Stimulated activated CD4-positive, alpha-beta T cell treated with anti-CD3 and anti-CD28 coated beads, Interleukin-4, amount 100 ng/mL, for 48 hours (primary cell): ENCODE measurements at regions not wholly inside any gene's neighbourhood (a gene's known extent, or its start where the extent isn't known, plus 50 kb on each side); places are given as distances from the start of the nearest gene placed in this dataset.
"Not testable (repeated sequence)": the region's sequence is repeated elsewhere in the genome, so short reads cannot be mapped to it uniquely, and the experiment has no call there.

Experiments used
- DNase-seq, 2 donors: peaks; one replicate each; pipeline ENCODE4 v3.0.0-alpha.2; 2020; ENCODE audit warnings: low read depth in 2 of 2

- no peak for DNase-seq
Observed at GRCh38 chr10:60570272-60570865, 180.7 kb upstream of the ANK3 start.

DNA sequence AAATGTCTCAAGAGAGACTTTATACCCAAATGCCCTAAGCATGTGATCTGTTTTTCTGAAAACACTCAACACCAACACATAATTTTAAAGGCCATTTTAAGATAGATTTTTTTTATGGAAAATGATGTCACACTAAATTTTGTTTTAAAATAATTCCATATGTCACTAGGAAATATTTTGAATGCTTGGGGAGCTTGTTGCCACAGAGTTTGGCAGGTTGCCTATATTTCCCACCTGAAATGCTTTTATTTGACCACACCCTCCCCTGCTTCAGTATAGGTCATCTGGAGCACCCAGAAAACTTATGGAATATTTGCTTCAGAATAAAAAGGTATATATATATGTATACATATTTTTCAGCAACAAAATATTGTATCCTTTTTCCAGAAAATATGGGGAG, 180.0 kb upstream of the ANK3 start:
- DNase-seq, result no peak

GRCh38 chr10:60566096-60566495, 176.4 kb upstream of the ANK3 start:
- no peak for DNase-seq

GRCh38 chr10:60565492-60565891, 175.8 kb upstream of the ANK3 start:
- DNase-seq, result no peak

- no peak for DNase-seq
Observed at GRCh38 chr10:60564475-60564874, 174.8 kb upstream of the ANK3 start.

DNA sequence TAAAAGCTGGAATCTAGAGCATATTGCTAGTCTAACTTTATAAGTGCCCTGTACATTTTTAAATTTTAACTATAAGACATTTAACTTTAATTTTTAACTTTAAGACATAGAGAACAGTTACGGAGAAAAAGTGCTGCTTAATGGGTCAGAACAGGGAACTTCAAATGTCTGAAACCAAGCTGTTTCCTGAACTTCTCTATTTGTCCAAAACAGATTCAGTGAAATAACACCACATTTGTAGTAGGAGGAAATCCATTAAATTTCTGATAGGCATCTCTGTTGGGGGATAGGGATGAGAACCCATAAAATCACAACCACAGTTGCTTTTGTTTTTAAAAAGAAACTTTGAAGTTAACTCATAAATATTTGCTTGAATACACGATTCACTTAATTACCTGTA, 170.8 kb upstream of the ANK3 start:
- DNase-seq, result no peak

GRCh38 chr10:60555700-60556099, 166.0 kb upstream of the ANK3 start:
- DNase-seq, result no peak

DNA sequence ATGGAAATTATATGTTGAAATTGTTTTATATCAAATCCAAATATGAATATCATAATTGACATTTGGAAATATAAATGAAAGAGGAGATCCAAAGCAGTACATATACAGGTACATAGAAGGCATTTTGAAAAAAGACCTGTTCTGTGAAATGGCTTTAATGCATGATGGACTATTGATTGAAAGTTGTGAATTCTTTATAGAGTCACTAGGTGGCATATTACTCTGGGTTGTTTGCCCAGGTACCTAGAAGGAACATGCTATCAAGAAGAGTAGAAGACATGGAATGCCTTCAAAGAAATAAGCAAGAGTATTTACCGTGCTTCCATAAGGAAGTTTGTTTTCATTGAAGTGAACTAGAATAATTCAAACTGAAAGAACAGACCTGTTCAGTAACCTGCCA, 160.0 kb upstream of the ANK3 start:
- no peak for DNase-seq

- DNase-seq, result no peak
Observed at GRCh38 chr10:60542657-60543056, 153.0 kb upstream of the ANK3 start.

DNA sequence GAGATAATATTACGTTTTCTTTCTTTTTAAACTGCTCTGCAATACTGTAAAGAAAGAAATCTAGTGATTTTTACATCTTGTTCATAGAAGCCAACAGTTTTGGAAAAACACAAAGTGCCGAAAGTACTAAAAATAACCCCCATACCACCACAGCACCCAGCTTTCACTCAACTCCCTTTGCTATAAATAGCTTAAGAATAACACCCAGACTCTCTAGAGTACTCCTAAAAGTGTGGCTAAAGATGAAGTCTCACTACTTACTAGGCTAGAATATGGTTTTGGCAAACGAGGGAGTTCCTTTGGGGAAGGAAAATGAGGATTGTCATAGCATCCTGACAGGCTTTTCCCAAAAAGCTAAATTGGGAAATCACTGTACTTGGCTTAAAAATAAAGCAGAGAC, 151.8 kb upstream of the ANK3 start:
- DNase-seq, result no peak

GRCh38 chr10:60537697-60538096, 148.0 kb upstream of the ANK3 start:
- no peak for DNase-seq

DNA sequence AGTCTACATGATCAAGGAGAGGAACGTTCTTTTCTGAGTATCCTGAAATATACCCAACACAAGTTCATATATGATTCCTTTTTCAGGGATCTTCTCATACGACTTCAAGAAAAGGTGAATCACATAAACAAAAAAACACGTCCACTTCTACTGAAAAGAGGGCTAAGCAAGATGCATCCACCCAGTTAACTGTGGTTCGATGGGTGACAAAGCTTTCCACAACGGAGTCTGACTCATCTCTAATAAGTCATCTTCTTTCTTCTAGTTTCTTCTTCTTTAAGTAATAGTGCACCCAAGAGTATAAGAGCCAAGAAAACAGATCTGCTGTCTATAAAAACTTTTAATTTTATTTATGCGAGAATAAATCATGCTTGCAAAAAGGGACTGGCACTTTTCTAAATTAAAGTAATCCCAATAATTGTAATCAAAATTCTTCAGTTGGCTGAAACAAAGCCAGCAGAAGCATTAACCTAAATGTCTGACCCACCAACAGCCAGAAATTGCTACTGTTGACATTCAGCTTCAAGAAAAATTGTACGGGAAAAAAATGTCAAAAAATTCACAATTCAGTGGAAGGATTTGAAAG, 146.9 kb upstream of the ANK3 start:
- DNase-seq, result no peak

DNA sequence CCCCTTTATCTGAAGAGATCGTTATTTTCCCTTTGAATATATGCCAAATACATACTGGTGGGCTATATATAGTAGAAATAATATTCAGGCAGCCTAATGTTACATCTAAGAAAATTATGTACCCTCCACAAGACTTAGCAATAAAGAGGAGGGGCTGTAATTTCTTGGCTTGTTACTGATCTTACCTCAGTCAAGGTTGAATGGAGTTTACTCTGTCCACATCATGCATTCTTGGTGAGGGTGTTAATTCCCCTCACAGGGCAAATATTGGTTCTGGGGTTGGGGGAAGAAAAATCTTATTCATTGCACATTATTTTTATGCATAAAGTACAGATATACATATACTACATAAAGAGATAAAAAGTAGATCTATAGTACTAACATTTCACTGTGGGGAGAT, 145.8 kb upstream of the ANK3 start:
- no peak for DNase-seq

DNA sequence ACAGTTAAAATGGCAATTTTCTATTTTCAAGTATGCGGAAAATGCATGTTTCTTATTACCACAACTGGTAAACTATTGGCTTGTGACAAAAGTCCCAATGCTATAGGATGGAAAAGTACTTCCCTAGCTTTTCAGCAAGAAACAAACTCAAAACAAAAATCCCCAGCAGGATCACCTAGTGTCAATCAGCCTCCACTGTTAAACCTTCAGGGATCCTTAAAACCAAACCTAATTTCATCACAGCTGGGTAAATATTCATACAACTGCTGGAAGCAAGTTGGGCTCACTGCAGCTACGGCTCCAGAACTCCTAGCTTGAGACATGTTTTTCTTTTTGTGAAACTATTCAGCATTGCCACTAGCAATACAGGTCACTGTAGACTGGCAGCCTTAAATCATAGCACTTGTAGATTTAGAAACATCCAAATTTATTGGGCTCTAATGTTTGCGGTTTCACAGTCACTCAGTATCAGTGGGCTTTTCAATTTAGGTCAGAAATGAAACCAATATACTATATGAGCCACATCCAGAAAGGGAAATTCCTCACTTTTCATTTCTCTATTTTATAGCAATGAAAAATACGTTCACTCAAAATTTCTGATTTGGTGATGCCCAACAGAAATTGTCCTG, 145.2 kb upstream of the ANK3 start:
- no peak for DNase-seq

- no peak for DNase-seq
Observed at GRCh38 chr10:60532696-60533468, 143.2 kb upstream of the ANK3 start.

DNA sequence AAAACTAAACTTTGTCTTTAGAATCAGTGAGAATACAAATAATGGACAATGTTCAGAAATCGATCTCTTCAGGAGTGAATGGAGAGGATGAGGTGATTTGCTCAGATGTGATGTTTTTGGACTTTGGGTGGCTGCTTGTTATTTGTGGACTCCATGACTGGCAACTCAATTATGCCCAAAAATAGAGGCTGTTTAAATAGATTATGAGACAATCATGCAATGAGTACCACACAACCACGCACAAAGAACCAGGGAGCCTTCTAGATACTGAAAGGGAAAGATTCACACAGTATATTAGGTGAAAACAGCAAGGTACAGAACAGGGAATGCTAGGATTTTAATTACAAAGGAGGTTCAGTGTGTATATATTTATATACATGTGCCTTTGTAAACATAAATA, 141.3 kb upstream of the ANK3 start:
- DNase-seq, result no peak

GRCh38 chr10:60527676-60528075, 138.0 kb upstream of the ANK3 start:
- DNase-seq, result no peak

DNA sequence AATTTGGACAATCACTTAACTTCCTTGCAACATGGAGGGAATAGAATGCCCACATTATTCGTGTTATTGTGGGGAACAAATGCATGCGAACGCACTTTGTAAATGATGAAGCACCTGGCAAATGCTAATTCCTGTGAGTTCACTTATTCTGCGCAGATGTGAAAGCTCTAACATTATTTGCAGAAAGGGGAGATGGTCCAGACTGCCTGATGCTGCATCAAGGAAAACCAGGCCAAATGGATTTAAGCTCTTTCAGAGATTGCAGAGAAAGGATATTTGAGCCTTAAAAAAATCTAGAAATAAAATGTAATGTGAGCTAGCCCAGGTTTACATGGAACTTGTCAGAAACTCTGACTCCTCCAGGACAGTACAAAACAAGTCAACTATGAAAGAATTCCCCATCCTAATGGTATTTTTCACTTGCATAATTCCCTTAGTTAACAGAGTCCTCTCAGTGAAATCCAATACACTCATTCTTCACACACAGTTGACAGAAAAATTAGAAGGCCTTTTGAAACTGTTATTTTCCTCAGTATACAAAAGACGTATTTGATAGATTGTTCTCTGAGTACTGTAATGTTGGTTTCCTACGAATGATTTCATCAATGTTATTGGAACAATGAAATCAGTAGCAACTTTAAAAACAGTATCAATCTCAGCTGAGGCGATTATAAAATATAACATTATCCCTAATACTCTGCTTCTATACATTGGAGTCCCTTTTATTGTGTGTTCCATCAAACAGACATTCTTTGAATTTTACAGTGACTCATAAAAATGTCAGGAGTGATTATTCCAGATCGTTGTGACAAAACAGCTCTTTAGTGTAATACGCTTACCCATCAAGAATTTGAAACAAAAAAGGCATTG, 136.3 kb upstream of the ANK3 start:
- no peak for DNase-seq

- DNase-seq, result peak; percentile 2 to 11
Observed at GRCh38 chr10:60524541-60524940, 134.9 kb upstream of the ANK3 start.

DNA sequence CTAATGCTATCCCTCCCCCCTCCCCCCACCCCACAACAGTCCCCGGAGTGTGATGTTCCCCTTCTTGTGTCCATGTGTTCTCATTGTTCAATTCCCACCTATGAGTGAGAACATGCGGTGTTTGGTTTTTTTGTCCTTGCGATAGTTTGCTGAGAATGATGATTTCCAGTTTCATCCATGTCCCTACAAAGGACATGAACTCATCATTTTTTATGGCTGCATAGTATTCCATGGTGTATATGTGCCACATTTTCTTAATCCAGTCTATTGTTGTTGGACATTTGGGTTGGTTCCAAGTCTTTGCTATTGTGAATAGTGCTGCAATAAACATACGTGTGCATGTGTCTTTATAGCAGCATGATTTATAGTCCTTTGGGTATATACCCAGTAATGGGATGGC, 133.7 kb upstream of the ANK3 start:
- not testable (repeated sequence) for DNase-seq

DNA sequence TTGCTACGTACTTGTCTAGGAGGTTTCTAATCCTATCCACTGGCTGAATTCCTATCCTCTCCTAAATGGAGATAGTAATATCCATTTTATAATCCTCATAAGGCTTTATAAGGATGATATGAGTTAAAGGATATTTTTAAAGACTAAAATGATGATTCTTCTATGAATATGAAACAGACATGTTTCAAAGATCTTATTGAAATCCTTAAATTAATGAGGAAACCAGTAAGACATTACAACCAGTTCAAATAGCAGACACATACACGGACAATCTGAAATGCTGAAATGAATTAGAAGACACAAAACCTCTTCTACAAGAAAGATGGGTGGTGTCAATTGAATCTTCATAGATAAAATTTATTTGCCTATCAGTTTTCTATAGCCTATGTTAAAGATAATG, 132.9 kb upstream of the ANK3 start:
- DNase-seq, result no peak

GRCh38 chr10:60521974-60522405, 132.3 kb upstream of the ANK3 start:
- no peak for DNase-seq
